Prostate gland (tissue), 2 donors: ENCODE measurements at regions not wholly inside any gene's neighbourhood (a gene's known extent, or its start where the extent isn't known, plus 50 kb on each side); places are given as distances from the start of the nearest gene placed in this dataset.

Experiments
- CTCF ChIP-seq, 4 experiments: fragments of 200-600 bp in 2 of 4; fragments of 450-650 bp in 2 of 4; sonication (generic) in 2 of 4; IDR thresholded peaks; 1 replicate in 3 of 4; 2 replicates in 1 of 4; pipeline ENCODE4 v1.5.1; 2016 to 2019; ENCODE audit warnings: antibody characterized with exemption in 4 of 4, mild to moderate bottlenecking in 2 of 4, moderate library complexity in 2 of 4
- POLR2A ChIP-seq: fragments of 450-650 bp; IDR thresholded peaks from one replicate; pipeline ENCODE4 v1.6.1; 2016; ENCODE audit warnings: antibody characterized with exemption, mild to moderate bottlenecking
- POLR2AphosphoS5 ChIP-seq: sonication (generic); formaldehyde crosslinking; IDR thresholded peaks from one replicate; pipeline ENCODE4 v1.6.1; 2017; ENCODE audit warnings: antibody characterized with exemption

- no peak for TF ChIP-seq POLR2AphosphoS5
- TF ChIP-seq CTCF (IDR thresholded peaks at IDR 0.05): no peak
- TF ChIP-seq POLR2A: no peak
Measured at GRCh38 chr4:53647547-53647946, 56.3 kb upstream of the LNX1 start.
